ENCODE measurements at regions not wholly inside any gene's neighbourhood (a gene's known extent, or its start where the extent isn't known, plus 50 kb on each side); places are given as distances from the start of the nearest gene placed in this dataset.

- Histone ChIP-seq H3K4me3 (ENCODE audit: severe bottlenecking) (no peak overlapping the region), H3K36me3 (ENCODE audit: low read depth) (no peaks in the 10 kb centered on the region), H3K4me1 (ENCODE audit: insufficient read depth, poor library complexity, severe bottlenecking) (no peaks in the 10 kb centered on the region), H3K27ac (ENCODE audit: poor library complexity, severe bottlenecking) (no peak overlapping the region), H3K9me3 (ENCODE audit: severe bottlenecking) (peaks cover 2% of the 10 kb centered on the region), H3K27me3 (ENCODE audit: insufficient read depth, poor library complexity, severe bottlenecking) (no peaks in the 10 kb centered on the region)
- ATAC-seq (ENCODE audit: low read depth) (no peak), DNase-seq (ENCODE audit: low spot score) (no peak)
- TF ChIP-seq CTCF (IDR thresholded peaks at IDR 0.05; ENCODE audit: poor library complexity, severe bottlenecking), result no peak
These were observed 291.3 kb upstream of the PHYHIPL start for GRCh38 chr10:58885146-58885545.

GRCh38 chr10:58885686-58886345 lies 290.6 kb upstream of the PHYHIPL start:
- no peak overlapping the region for H3K4me3 ChIP-seq (ENCODE audit: severe bottlenecking)
- no peak for TF ChIP-seq CTCF (IDR thresholded peaks at IDR 0.05; ENCODE audit: poor library complexity, severe bottlenecking)
- H3K27ac ChIP-seq (ENCODE audit: poor library complexity, severe bottlenecking), result no peak overlapping the region
- no peaks in the 10 kb centered on the region for H3K36me3 ChIP-seq (ENCODE audit: low read depth)
- no peaks in the 10 kb centered on the region for H3K4me1 ChIP-seq (ENCODE audit: insufficient read depth, poor library complexity, severe bottlenecking)
- peaks cover 2% of the 10 kb centered on the region for H3K9me3 ChIP-seq (ENCODE audit: severe bottlenecking)
- ATAC-seq (ENCODE audit: low read depth) (no peak), DNase-seq (ENCODE audit: low spot score) (no peak)
- H3K27me3 ChIP-seq (ENCODE audit: insufficient read depth, poor library complexity, severe bottlenecking), result no peaks in the 10 kb centered on the region

GRCh38 chr10:58886406-58886805 lies 290.0 kb upstream of the PHYHIPL start:
- Histone ChIP-seq H3K27me3 (ENCODE audit: insufficient read depth, poor library complexity, severe bottlenecking) (no peaks in the 10 kb centered on the region), H3K9me3 (ENCODE audit: severe bottlenecking) (peaks cover 2% of the 10 kb centered on the region), H3K4me1 (ENCODE audit: insufficient read depth, poor library complexity, severe bottlenecking) (no peaks in the 10 kb centered on the region), H3K36me3 (ENCODE audit: low read depth) (no peaks in the 10 kb centered on the region), H3K27ac (ENCODE audit: poor library complexity, severe bottlenecking) (no peak overlapping the region), H3K4me3 (ENCODE audit: severe bottlenecking) (no peak overlapping the region)
- no peak for DNase-seq (ENCODE audit: low spot score)
- ATAC-seq (ENCODE audit: low read depth), result no peak
- no peak for TF ChIP-seq CTCF (IDR thresholded peaks at IDR 0.05; ENCODE audit: poor library complexity, severe bottlenecking)

GRCh38 chr10:58887474-58887873 lies 289.0 kb upstream of the PHYHIPL start:
- DNase-seq (ENCODE audit: low spot score) (no peak), ATAC-seq (ENCODE audit: low read depth) (no peak)
- H3K4me1 ChIP-seq (ENCODE audit: insufficient read depth, poor library complexity, severe bottlenecking), result no peaks in the 10 kb centered on the region
- H3K27me3 ChIP-seq (ENCODE audit: insufficient read depth, poor library complexity, severe bottlenecking), result no peaks in the 10 kb centered on the region
- no peaks in the 10 kb centered on the region for H3K36me3 ChIP-seq (ENCODE audit: low read depth)
- no peaks in the 10 kb centered on the region for H3K9me3 ChIP-seq (ENCODE audit: severe bottlenecking)
- no peak for TF ChIP-seq CTCF (IDR thresholded peaks at IDR 0.05; ENCODE audit: poor library complexity, severe bottlenecking)
- no peak overlapping the region for H3K27ac ChIP-seq (ENCODE audit: poor library complexity, severe bottlenecking)
- H3K4me3 ChIP-seq (ENCODE audit: severe bottlenecking), result no peak overlapping the region

- no peak overlapping the region for H3K27ac ChIP-seq (ENCODE audit: poor library complexity, severe bottlenecking)
- H3K4me3 ChIP-seq (ENCODE audit: severe bottlenecking), result no peak overlapping the region
- no peak for ATAC-seq (ENCODE audit: low read depth)
- no peaks in the 10 kb centered on the region for H3K36me3 ChIP-seq (ENCODE audit: low read depth)
- H3K27me3 ChIP-seq (ENCODE audit: insufficient read depth, poor library complexity, severe bottlenecking), result no peaks in the 10 kb centered on the region
- no peak for TF ChIP-seq CTCF (IDR thresholded peaks at IDR 0.05; ENCODE audit: poor library complexity, severe bottlenecking)
- no peaks in the 10 kb centered on the region for H3K9me3 ChIP-seq (ENCODE audit: severe bottlenecking)
- no peak for DNase-seq (ENCODE audit: low spot score)
- no peaks in the 10 kb centered on the region for H3K4me1 ChIP-seq (ENCODE audit: insufficient read depth, poor library complexity, severe bottlenecking)
These were observed 287.5 kb upstream of the PHYHIPL start for GRCh38 chr10:58888957-58889356.
